Hematopoietic multipotent progenitor cell treated with erythropoietin and hydrocortisone succinate and interleukin-3 and kit ligand, for 4 days (in vitro differentiated cells): ENCODE measurements at regions not wholly inside any gene's neighbourhood (a gene's known extent, or its start where the extent isn't known, plus 50 kb on each side); places are given as distances from the start of the nearest gene placed in this dataset.

ENCODE experiments used
- DNase-seq: peaks from one replicate; pipeline ENCODE4 v3.0.0-alpha.2; 2015

- DNase-seq: no peak
Observed at GRCh38 chr13:21319869-21320641, 139.0 kb downstream of the ZDHHC20 start.

DNA sequence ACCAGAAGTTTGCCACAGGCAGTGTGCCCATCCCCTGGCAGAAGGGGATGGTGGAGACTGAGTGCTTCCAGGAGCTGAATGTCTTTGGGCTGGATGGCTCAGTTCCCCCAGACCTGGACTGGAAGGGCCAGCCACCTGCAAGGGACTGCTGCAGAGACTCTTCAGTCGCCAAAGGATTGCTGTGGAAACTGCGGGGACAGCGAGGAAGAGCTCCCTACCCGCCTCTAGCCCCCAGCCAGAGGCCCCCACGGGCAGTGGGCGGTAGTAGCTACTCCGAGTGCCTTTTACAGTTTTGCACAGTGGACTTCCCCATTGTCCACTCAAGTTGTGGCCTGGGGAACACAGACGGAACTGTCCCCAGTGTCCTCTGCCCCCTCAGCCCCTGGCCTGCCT, 138.5 kb downstream of the ZDHHC20 start:
- DNase-seq: no peak

GRCh38 chr13:21321269-21321668, 137.8 kb downstream of the ZDHHC20 start:
- no peak for DNase-seq

DNA sequence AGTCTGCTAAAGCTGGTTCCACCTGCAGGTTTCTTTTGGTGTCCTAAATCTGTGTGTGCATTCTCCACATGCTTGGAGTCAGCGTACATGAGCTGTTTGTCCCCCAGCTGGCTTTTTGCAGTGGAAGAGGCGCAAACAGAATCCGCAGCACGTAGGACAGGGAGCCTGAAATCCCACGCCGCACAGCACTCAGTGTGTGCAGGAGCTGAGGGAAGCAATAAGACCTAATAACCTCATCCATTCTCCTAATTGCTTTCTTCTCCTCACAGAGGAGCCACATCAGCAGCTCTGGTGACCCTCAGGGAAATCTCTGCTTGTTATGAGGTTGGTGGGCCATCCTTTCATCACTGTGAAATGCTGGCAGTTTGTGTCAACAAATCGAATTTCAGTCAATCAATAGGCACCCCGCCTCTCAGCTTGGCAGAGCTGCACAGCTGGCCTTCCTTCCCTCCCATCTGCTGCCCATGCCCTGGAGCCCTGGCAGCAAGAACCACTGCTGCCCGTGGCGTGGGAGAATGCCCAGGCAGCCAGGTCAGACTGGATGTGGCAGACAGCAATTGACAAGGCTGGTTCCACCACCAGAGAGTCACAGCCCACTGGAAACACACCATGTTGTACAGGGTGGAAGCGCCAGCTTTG, 136.7 kb downstream of the ZDHHC20 start:
- no peak for DNase-seq
